ENCODE measurements at regions not wholly inside any gene's neighbourhood (a gene's known extent, or its start where the extent isn't known, plus 50 kb on each side); places are given as distances from the start of the nearest gene placed in this dataset.

DNA sequence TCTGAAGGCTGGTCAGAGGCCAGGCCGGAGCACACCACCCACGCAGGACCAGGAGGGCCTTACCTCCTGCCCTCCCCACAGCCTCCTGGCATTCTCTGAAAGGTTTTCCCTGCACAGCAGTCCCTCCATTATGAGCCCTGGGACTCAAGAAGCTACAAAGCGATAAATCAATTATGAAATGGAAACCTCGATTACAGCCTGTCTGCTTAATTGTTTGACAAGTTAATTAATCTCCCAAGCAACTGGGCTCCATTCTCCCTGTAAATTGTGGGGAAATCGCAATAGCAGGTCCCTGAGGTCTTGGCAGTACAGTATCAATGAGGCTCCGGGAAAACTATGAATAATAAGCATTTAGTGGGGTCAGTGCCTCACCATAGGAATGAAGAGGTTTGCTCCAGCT lies 683.5 kb downstream of the NTRK3 start:
- Histone ChIP-seq H3K27me3 (ENCODE audit: control insufficient read depth, insufficient read depth, low read length) (no peaks in the 10 kb centered on the region), H3K4me1 (ENCODE audit: control insufficient read depth, insufficient read depth, low read length) (no peaks in the 10 kb centered on the region), H3K27ac (ENCODE audit: low read length) (no peak overlapping the region), H3K9me3 (ENCODE audit: control insufficient read depth, insufficient read depth, low read length) (no peaks in the 10 kb centered on the region), H3K4me3 (ENCODE audit: low read length) (no peak overlapping the region), H3K36me3 (ENCODE audit: control insufficient read depth, insufficient read depth, low read length) (no peaks in the 10 kb centered on the region)
- no peaks in the 10 kb centered on the region for H3K36me3 Mint-ChIP-seq
- H3K4me3 Mint-ChIP-seq = no peak overlapping the region
- peaks cover 0 to 2% of the 10 kb centered on the region in 2 donors for H3K9me3 Mint-ChIP-seq
- no peak for DNase-seq
- H3K4me1 Mint-ChIP-seq = peaks cover 0 to 7% of the 10 kb centered on the region in 2 donors
- no peak for ATAC-seq
- H3K27me3 Mint-ChIP-seq (ENCODE audit: low read depth in 2 of 2) = no peaks in the 10 kb centered on the region
- intact Hi-C loops (cut with micrococcal nuclease) = no loop called here
- 85% methylated on average over 6 of the region's 6 CpGs for WGBS (ENCODE audit: insufficient coverage)
- no peak overlapping the region for H3K27ac Mint-ChIP-seq
- TF ChIP-seq, protein P1, sequence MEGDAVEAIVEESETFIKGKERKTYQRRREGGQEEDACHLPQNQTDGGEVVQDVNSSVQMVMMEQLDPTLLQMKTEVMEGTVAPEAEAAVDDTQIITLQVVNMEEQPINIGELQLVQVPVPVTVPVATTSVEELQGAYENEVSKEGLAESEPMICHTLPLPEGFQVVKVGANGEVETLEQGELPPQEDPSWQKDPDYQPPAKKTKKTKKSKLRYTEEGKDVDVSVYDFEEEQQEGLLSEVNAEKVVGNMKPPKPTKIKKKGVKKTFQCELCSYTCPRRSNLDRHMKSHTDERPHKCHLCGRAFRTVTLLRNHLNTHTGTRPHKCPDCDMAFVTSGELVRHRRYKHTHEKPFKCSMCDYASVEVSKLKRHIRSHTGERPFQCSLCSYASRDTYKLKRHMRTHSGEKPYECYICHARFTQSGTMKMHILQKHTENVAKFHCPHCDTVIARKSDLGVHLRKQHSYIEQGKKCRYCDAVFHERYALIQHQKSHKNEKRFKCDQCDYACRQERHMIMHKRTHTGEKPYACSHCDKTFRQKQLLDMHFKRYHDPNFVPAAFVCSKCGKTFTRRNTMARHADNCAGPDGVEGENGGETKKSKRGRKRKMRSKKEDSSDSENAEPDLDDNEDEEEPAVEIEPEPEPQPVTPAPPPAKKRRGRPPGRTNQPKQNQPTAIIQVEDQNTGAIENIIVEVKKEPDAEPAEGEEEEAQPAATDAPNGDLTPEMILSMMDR (IDR thresholded peaks at IDR 0.05) = no peak

DNA sequence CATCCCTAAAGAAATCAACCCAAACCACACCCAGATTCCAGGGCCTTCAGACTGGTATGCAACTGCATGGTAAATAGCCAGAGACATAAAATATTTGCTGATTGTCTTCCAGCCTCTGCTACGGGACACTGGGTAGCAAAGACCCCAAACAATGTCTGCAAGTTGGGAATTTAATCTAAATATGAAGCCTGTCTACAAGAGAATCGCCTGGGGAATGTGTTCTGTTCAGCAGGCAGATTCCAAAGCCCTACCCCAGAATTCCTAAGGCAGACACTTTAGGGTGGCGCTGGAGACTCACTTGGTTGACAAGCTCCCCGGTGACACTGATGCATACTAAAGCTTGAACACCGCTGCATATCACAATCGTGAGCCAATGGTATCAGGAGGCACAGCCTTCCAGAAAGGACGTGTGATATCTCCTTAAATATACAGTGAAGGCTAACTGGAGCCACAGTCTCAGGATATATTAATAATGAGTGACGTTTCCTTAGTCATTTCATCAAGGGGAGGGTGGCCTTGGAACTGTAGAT lies 684.1 kb downstream of the NTRK3 start:
- no peak overlapping the region for H3K27ac Mint-ChIP-seq
- 91% methylated on average over 7 of the region's 8 CpGs for WGBS (ENCODE audit: insufficient coverage)

DNA sequence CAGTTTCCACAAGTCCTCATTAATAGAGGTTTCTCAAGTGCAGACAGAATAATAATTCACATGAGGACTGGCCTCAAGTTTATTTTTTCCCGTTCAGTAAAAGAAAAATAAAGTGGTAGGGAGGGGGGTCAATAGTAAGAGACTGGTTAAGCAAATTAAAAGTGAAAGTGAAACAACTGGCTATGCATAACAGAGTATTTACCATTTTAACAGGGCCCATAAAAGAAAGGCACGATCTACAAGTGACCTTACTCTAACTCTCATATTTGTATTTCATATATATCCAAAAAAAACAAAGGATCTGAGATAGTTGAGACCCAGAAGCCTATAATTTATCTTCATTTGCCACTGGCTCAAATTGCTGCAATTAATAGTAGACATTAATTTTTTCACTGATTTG lies 686.3 kb downstream of the NTRK3 start:
- Mint-ChIP-seq H3K9me3 (peaks cover 0 to 2% of the 10 kb centered on the region in 2 donors), H3K36me3 (no peaks in the 10 kb centered on the region), H3K27ac (no peak overlapping the region), H3K4me1 (peaks cover 0 to 7% of the 10 kb centered on the region in 2 donors), H3K27me3 (ENCODE audit: low read depth in 2 of 2) (no peaks in the 10 kb centered on the region), H3K4me3 (no peak overlapping the region)
- Histone ChIP-seq H3K4me3 (ENCODE audit: low read length) (no peak overlapping the region), H3K9me3 (ENCODE audit: control insufficient read depth, insufficient read depth, low read length) (no peaks in the 10 kb centered on the region), H3K4me1 (ENCODE audit: control insufficient read depth, insufficient read depth, low read length) (no peaks in the 10 kb centered on the region), H3K36me3 (ENCODE audit: control insufficient read depth, insufficient read depth, low read length) (no peaks in the 10 kb centered on the region), H3K27me3 (ENCODE audit: control insufficient read depth, insufficient read depth, low read length) (no peaks in the 10 kb centered on the region), H3K27ac (ENCODE audit: low read length) (no peak overlapping the region)
- TF ChIP-seq, protein P1 (IDR thresholded peaks at IDR 0.05) = no peak
- intact Hi-C loops (cut with micrococcal nuclease) = no loop called here
- no peak for ATAC-seq
- WGBS (ENCODE audit: insufficient coverage) = 17% methylated on average over 2 of the region's 2 CpGs
- DNase-seq = no peak

More for the DNA sequence above, 684.1 kb downstream of the NTRK3 start:
- Histone ChIP-seq H3K36me3 (ENCODE audit: control insufficient read depth, insufficient read depth, low read length) (no peaks in the 10 kb centered on the region), H3K27ac (ENCODE audit: low read length) (no peak overlapping the region), H3K4me1 (ENCODE audit: control insufficient read depth, insufficient read depth, low read length) (no peaks in the 10 kb centered on the region), H3K27me3 (ENCODE audit: control insufficient read depth, insufficient read depth, low read length) (no peaks in the 10 kb centered on the region), H3K4me3 (ENCODE audit: low read length) (no peak overlapping the region), H3K9me3 (ENCODE audit: control insufficient read depth, insufficient read depth, low read length) (no peaks in the 10 kb centered on the region)
- peaks cover 0 to 2% of the 10 kb centered on the region in 2 donors for H3K9me3 Mint-ChIP-seq
- ATAC-seq (no peak), DNase-seq (no peak)
- no peaks in the 10 kb centered on the region for H3K27me3 Mint-ChIP-seq (ENCODE audit: low read depth in 2 of 2)
- TF ChIP-seq, protein P1 (IDR thresholded peaks at IDR 0.05) = no peak
- no peak overlapping the region for H3K4me3 Mint-ChIP-seq
- H3K4me1 Mint-ChIP-seq = peaks cover 0 to 7% of the 10 kb centered on the region in 2 donors
- no peaks in the 10 kb centered on the region for H3K36me3 Mint-ChIP-seq
- intact Hi-C loops (cut with micrococcal nuclease) = no loop called here

DNA sequence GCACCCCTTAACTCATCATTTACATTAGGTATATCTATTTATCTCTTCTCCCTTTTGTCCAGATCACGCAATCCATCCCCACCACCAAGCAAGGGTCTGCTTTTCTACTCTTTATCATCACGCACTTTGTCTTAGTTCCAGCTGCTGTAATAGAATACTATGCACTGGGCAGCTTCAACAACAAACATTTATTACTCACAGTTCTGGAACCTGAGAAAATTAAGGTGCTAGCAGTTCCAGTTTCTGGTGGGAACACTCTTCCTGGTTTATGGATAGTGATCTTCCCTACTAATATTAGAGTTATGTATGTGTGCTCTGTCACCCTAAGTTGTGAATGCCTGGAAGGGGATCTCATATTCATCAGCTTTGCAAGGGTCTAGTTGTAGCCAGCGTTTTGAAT lies 687.0 kb downstream of the NTRK3 start:
- 97% methylated on average over 2 of the region's 3 CpGs for WGBS (ENCODE audit: insufficient coverage)
- Histone ChIP-seq H3K27ac (ENCODE audit: low read length) (no peak overlapping the region), H3K4me1 (ENCODE audit: control insufficient read depth, insufficient read depth, low read length) (no peaks in the 10 kb centered on the region), H3K4me3 (ENCODE audit: low read length) (no peak overlapping the region), H3K36me3 (ENCODE audit: control insufficient read depth, insufficient read depth, low read length) (no peaks in the 10 kb centered on the region), H3K27me3 (ENCODE audit: control insufficient read depth, insufficient read depth, low read length) (no peaks in the 10 kb centered on the region), H3K9me3 (ENCODE audit: control insufficient read depth, insufficient read depth, low read length) (no peaks in the 10 kb centered on the region)
- DNase-seq = no peak
- TF ChIP-seq, protein P1 (IDR thresholded peaks at IDR 0.05) = no peak
- no peak overlapping the region for H3K4me3 Mint-ChIP-seq
- peaks cover 0 to 7% of the 10 kb centered on the region in 2 donors for H3K4me1 Mint-ChIP-seq
- H3K9me3 Mint-ChIP-seq = peaks cover 0 to 2% of the 10 kb centered on the region in 2 donors
- no peaks in the 10 kb centered on the region for H3K27me3 Mint-ChIP-seq (ENCODE audit: low read depth in 2 of 2)
- no peak overlapping the region for H3K27ac Mint-ChIP-seq
- H3K36me3 Mint-ChIP-seq = no peaks in the 10 kb centered on the region
- intact Hi-C loops (cut with micrococcal nuclease) = no loop called here
- ATAC-seq = no peak

All from natural killer cell (primary cell).